MM.1S (cell line): ENCODE measurements at regions not wholly inside any gene's neighbourhood (a gene's known extent, or its start where the extent isn't known, plus 50 kb on each side); places are given as distances from the start of the nearest gene placed in this dataset.

Experiments
- EZH2 ChIP-seq: fragments of 300-600 bp; sonication (generic); optimal IDR thresholded peaks from 2 replicates; pipeline ENCODE3; 2017; ENCODE audit warnings: low read depth, mild to moderate bottlenecking, antibody characterized with exemption, low read length, mixed read lengths
- TF ChIP-seq, protein P1 (sequence below): fragments of 300-600 bp; sonication (generic); IDR thresholded peaks from 2 replicates; pipeline ENCODE4 v1.5.1; 2016; ENCODE audit warnings: antibody characterized with exemption, low read length, mixed read lengths

DNA sequence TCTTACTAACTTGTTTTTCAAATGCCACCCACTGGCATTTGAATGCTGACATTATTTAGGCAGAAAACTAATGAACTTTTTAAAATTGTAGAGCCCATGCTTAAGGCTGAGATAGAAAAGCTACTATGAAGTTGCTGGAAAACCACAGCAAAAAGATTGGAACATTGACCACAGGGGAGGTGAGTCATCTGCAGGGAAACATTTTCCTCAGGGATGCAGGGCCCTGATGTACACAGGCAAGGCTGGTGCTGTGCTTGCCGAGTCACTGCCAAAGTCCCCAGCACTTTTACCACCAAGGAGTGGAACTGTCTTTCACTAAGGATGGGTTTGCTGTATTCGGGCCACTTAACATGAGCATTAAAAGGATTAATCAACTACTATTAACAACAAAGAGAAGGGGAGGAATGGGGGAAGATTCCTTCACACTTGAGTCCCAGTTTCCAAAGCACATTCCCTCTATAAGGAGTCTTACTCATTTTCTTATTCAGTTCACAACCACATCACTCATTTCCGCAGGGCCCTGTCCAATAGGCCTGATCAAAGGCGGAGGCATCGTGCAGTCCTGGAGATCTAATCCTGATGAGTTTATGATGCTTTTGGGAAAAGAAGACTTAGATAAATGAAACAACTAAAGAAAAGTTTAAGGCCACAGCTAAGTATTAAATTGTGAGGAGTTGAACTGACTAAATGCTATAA lies 202.9 kb upstream of the NPY2R start:
- TF ChIP-seq, protein P1, sequence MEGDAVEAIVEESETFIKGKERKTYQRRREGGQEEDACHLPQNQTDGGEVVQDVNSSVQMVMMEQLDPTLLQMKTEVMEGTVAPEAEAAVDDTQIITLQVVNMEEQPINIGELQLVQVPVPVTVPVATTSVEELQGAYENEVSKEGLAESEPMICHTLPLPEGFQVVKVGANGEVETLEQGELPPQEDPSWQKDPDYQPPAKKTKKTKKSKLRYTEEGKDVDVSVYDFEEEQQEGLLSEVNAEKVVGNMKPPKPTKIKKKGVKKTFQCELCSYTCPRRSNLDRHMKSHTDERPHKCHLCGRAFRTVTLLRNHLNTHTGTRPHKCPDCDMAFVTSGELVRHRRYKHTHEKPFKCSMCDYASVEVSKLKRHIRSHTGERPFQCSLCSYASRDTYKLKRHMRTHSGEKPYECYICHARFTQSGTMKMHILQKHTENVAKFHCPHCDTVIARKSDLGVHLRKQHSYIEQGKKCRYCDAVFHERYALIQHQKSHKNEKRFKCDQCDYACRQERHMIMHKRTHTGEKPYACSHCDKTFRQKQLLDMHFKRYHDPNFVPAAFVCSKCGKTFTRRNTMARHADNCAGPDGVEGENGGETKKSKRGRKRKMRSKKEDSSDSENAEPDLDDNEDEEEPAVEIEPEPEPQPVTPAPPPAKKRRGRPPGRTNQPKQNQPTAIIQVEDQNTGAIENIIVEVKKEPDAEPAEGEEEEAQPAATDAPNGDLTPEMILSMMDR, result no peak
- TF ChIP-seq EZH2, result no peak
